A549 (cell line): ENCODE measurements at regions not wholly inside any gene's neighbourhood (a gene's known extent, or its start where the extent isn't known, plus 50 kb on each side); places are given as distances from the start of the nearest gene placed in this dataset.

Experiments used
- ATAC-seq, 2 experiments: fragments of 200-7000 bp in 1 of 2; fragments of >200 bp in 1 of 2; cut with Nextera tagmentation in 1 of 2; cut with Tn5 transposase in 1 of 2; 3 replicates each; pipeline versions ENCODE4 v1.8.0 to v1.9.1; 2018 to 2020; ENCODE audit warnings: mild to moderate bottlenecking in 1 of 2, moderate library complexity in 1 of 2
- CTCF ChIA-PET: fragments of 300-600 bp; sonication (Branson Sonifier 250); formaldehyde crosslinking; extraction: SDS; loops from one replicate; lab custom pipeline; 2021; ENCODE audit warnings: antibody characterized with exemption, inconsistent platforms; lab: Yijun Ruan, JAX
- POLR2A ChIA-PET: fragments of 350-600 bp; formaldehyde crosslinking; extraction: SDS; loops from one replicate; lab custom pipeline; 2021; ENCODE audit warnings: antibody characterized with exemption, inconsistent platforms; lab: Yijun Ruan, JAX
- DNase-seq, 2 experiments: peaks; one replicate each; pipeline versions ENCODE4 v3.0.0 to v3.0.0-alpha.2; 2011 to 2016; ENCODE audit warnings: low read depth in 1 of 2, low spot score in 1 of 2
- FAIRE-seq: peaks from 2 replicates; lab custom pipeline; 2011; peaks lifted over from hg19 to GRCh38; lab: Jason Lieb, UNC
- H3K27ac ChIP-seq, 2 experiments: fragments of >200 bp; sonication (Bioruptor Twin); formaldehyde crosslinking; 3 replicates each; pipeline ENCODE4 v1.5.1; 2016 to 2017
- H3K4me1 ChIP-seq: fragments of >200 bp; sonication (Bioruptor Twin); formaldehyde crosslinking; 3 replicates; pipeline ENCODE4 v1.6.1; 2016
- H3K4me2 ChIP-seq: fragments of >200 bp; sonication (Bioruptor Twin); formaldehyde crosslinking; 3 replicates; pipeline ENCODE4 v1.6.1; 2016
- H3K4me3 ChIP-seq: fragments of >200 bp; sonication (Bioruptor Twin); formaldehyde crosslinking; 3 replicates; pipeline ENCODE4 v1.5.1; 2016
- H3K9me3 ChIP-seq: fragments of >200 bp; sonication (Bioruptor Twin); formaldehyde crosslinking; 3 replicates; pipeline ENCODE4 v1.6.1; 2016
- CEBPB ChIP-seq, 2 experiments: fragments of >200 bp in 1 of 2; sonication (Bioruptor Twin) in 1 of 2; formaldehyde crosslinking in 1 of 2; IDR thresholded peaks; 2 replicates each; pipeline ENCODE4 v1.6.1; 2012 to 2016
- CHD4 ChIP-seq: fragments of 200-600 bp; sonication (generic); IDR thresholded peaks from 2 replicates; pipeline ENCODE4 v1.6.1; 2016; ENCODE audit warnings: antibody characterized with exemption, mild to moderate bottlenecking, borderline replicate concordance
- E2F6 ChIP-seq: IDR thresholded peaks from 2 replicates; pipeline ENCODE4 v1.6.1; 2012; ENCODE audit warnings: low read depth, borderline replicate concordance
- EHMT2 ChIP-seq: fragments of 200-600 bp; sonication (generic); IDR thresholded peaks from 2 replicates; pipeline ENCODE4 v1.6.1; 2016; ENCODE audit warnings: antibody characterized with exemption, low read depth, mild to moderate bottlenecking, moderate library complexity
- ELK1 ChIP-seq: fragments of 150-350 bp; IDR thresholded peaks from 2 replicates; pipeline ENCODE4 v1.6.1; 2014; ENCODE audit warnings: low read depth, mild to moderate bottlenecking, low read length
- ESRRA ChIP-seq: fragments of 150-350 bp; IDR thresholded peaks from 2 replicates; pipeline ENCODE4 v1.6.1; 2014; ENCODE audit warnings: mild to moderate bottlenecking, low read length, borderline replicate concordance
- FOSL2 ChIP-seq, 2 experiments: fragments of 450-650 bp in 1 of 2; fragments of >200 bp in 1 of 2; sonication (Bioruptor Twin) in 1 of 2; formaldehyde crosslinking; IDR thresholded peaks; 2 replicates each; pipeline versions ENCODE4 v1.5.0 to v1.6.1; 2016 to 2020; ENCODE audit warnings: mild to moderate bottlenecking in 1 of 2, moderate library complexity in 1 of 2
- GATA3 ChIP-seq: IDR thresholded peaks from 2 replicates; pipeline ENCODE4 v1.6.1; 2012; ENCODE audit warnings: borderline replicate concordance
- HOXA7 ChIP-seq: fragments of 250-450 bp; sonication (Bioruptor Pico); IDR thresholded peaks from 2 replicates; pipeline ENCODE4 v1.5.0; 2020; ENCODE audit warnings: mild to moderate bottlenecking, moderate library complexity
- HOXB5 ChIP-seq: fragments of 250-450 bp; sonication (Bioruptor Pico); IDR thresholded peaks from 2 replicates; pipeline ENCODE4 v1.5.0; 2020; ENCODE audit warnings: mild to moderate bottlenecking, moderate library complexity
- JUN ChIP-seq, 2 experiments: fragments of >200 bp; sonication (Bioruptor Twin); formaldehyde crosslinking; IDR thresholded peaks; 2 replicates in 1 of 2; 3 replicates in 1 of 2; pipeline ENCODE4 v1.6.1; 2016 to 2017
- KDM1A ChIP-seq: fragments of 200-600 bp; sonication (generic); IDR thresholded peaks from 2 replicates; pipeline ENCODE4 v1.6.1; 2016; ENCODE audit warnings: low read depth, mild to moderate bottlenecking
- KDM5A ChIP-seq: fragments of 200-600 bp; sonication (generic); IDR thresholded peaks from 2 replicates; pipeline ENCODE4 v1.6.1; 2016; ENCODE audit warnings: antibody characterized with exemption, mild to moderate bottlenecking
- NPAS2 ChIP-seq: fragments of 250-450 bp; sonication (Bioruptor Pico); IDR thresholded peaks from 2 replicates; pipeline ENCODE4 v1.8.0; 2022; ENCODE audit warnings: mild to moderate bottlenecking, moderate library complexity, borderline replicate concordance
- POLR2A ChIP-seq: IDR thresholded peaks from 2 replicates; pipeline ENCODE4 v1.6.1; 2012; ENCODE audit warnings: mild to moderate bottlenecking, low read length
- RAD21 ChIP-seq, 2 experiments: fragments of >200 bp in 1 of 2; sonication (Bioruptor Twin) in 1 of 2; formaldehyde crosslinking in 1 of 2; IDR thresholded peaks in 1 of 2; conservative IDR thresholded peaks in 1 of 2; 2 replicates in 1 of 2; 3 replicates in 1 of 2; pipeline ENCODE4 v1.6.1; 2012 to 2018; ENCODE audit warnings: inconsistent platforms in 1 of 2
- RARB ChIP-seq: fragments of 250-450 bp; sonication (Bioruptor Pico); IDR thresholded peaks from 2 replicates; pipeline ENCODE4 v1.8.0; 2021; ENCODE audit warnings: mild to moderate bottlenecking, moderate library complexity
- RCOR1 ChIP-seq: fragments of 150-350 bp; IDR thresholded peaks from 2 replicates; pipeline ENCODE4 v1.6.1; 2014; ENCODE audit warnings: antibody characterized with exemption, low read length, low read depth
- RFX5 ChIP-seq: fragments of 450-650 bp; IDR thresholded peaks from 2 replicates; pipeline ENCODE4 v1.7.1; 2014; ENCODE audit warnings: antibody characterized with exemption, mild to moderate bottlenecking, moderate library complexity
- SMC3 ChIP-seq: fragments of >200 bp; sonication (Bioruptor Twin); formaldehyde crosslinking; IDR thresholded peaks from 3 replicates; pipeline ENCODE4 v1.6.1; 2018; ENCODE audit warnings: inconsistent platforms
- WGBS: methylation state at CpG from one replicate; pipeline ENCODE4 v1.1.6; 2017; ENCODE audit errors: missing lambda C conversion rate; 5-methylcytosine and 5-hydroxymethylcytosine counted together
- TF ChIP-seq, protein P1 (sequence below): IDR thresholded peaks from 2 replicates; pipeline ENCODE4 v1.6.1; 2012

DNA sequence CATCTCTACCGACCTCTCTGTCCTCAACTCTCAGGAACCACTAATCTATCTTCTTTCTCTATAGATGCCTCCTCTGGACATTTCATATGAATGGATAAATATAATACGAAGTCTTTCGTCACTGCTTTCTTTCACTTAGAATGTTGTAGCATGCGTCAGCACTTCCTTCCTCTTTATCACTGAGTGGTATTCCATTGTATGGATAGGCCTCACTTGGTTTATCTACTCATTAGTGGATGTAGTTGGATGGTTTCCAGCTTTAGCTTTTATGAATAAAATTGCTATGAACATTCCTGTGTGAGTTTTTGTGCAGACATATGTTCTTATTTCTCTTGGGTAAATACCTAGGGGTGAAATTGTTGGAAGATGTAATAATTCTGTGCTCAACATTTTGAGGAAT, 528.2 kb upstream of the FAT1 start:
- FAIRE-seq (no peak), ATAC-seq (no peak), DNase-seq (no peak)
- H3K27ac ChIP-seq = no peak overlapping the region
- H3K4me1 ChIP-seq = no peaks in the 10 kb centered on the region
- TF ChIP-seq E2F6 (no peak), POLR2A (no peak), ESRRA (no peak)
- ChIA-PET POLR2A (no interaction called here), CTCF (no interaction called here)
- no peaks in the 10 kb centered on the region for H3K9me3 ChIP-seq
- no peak overlapping the region for H3K4me3 ChIP-seq
- H3K4me2 ChIP-seq = no peak overlapping the region
- 72% methylated on average over 4 of the region's 4 CpGs for WGBS

DNA sequence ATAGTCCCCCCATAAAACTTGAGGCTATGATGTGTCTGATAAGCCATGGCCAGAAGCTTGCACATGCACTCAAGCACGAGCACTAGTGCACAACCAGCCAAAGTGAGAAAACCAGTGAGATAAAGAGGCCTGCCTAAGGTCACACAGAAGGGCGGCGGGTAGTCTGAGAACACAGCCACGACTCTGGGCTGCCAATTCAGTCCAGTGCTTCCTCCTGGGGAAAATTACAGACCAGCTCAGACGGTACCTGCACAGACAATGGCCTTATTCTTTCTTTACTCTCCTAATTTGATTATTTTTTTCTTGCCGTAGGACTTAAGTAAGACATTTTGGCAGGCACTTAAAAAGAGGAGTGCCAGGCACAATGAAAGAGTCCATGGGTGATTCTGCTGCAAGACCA, 533.2 kb upstream of the FAT1 start:
- ChIA-PET CTCF (no interaction called here), POLR2A (no interaction called here)
- no peak overlapping the region for H3K4me3 ChIP-seq
- no peak for FAIRE-seq
- no peaks in the 10 kb centered on the region for H3K9me3 ChIP-seq
- no peak overlapping the region for H3K4me2 ChIP-seq
- TF ChIP-seq CHD4 = no peak
- TF ChIP-seq RARB (CRISPR knock-in tag) = no peak
- TF ChIP-seq, protein P1, sequence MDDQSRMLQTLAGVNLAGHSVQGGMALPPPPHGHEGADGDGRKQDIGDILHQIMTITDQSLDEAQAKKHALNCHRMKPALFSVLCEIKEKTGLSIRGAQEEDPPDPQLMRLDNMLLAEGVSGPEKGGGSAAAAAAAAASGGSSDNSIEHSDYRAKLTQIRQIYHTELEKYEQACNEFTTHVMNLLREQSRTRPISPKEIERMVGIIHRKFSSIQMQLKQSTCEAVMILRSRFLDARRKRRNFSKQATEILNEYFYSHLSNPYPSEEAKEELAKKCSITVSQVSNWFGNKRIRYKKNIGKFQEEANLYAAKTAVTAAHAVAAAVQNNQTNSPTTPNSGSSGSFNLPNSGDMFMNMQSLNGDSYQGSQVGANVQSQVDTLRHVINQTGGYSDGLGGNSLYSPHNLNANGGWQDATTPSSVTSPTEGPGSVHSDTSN = no peak
- no peak for TF ChIP-seq CEBPB (IDR thresholded peaks at IDR 0.05)
- no peak for TF ChIP-seq GATA3
- no peak for TF ChIP-seq RCOR1
- TF ChIP-seq JUN (IDR thresholded peaks at IDR 0.05) = no peak
- no peak for TF ChIP-seq FOSL2 (IDR thresholded peaks at IDR 0.05)
- TF ChIP-seq FOSL2 (CRISPR knock-in tag; IDR thresholded peaks at IDR 0.05) = no peak
- TF ChIP-seq EHMT2 = no peak
- no peak for TF ChIP-seq POLR2A
- no peak for TF ChIP-seq RFX5
- H3K27ac ChIP-seq = no peak overlapping the region
- no peak for ATAC-seq
- H3K4me1 ChIP-seq = no peaks in the 10 kb centered on the region
- no peak for DNase-seq
- 57% methylated on average over 6 of the region's 6 CpGs for WGBS

GRCh38 chr4:187258651-187259401, 535.2 kb upstream of the FAT1 start:
- FAIRE-seq (no peak), ATAC-seq (no peak), DNase-seq (no peak)
- 76% methylated on average over 7 of the region's 7 CpGs for WGBS
- no peak overlapping the region for H3K4me2 ChIP-seq
- no peaks in the 10 kb centered on the region for H3K9me3 ChIP-seq
- TF ChIP-seq RFX5 (no peak), SMC3 (no peak), RCOR1 (no peak), JUN (IDR thresholded peaks at IDR 0.05) (no peak), ELK1 (no peak), HOXA7 (CRISPR knock-in tag) (no peak), RAD21 (conservative IDR thresholded peaks at IDR 0.05 in 1 of 2, IDR thresholded peaks at IDR 0.05 in 1 of 2) (no peak), HOXB5 (CRISPR knock-in tag) (no peak), KDM1A (no peak), POLR2A (no peak), E2F6 (no peak), NPAS2 (CRISPR knock-in tag) (no peak), KDM5A (no peak), EHMT2 (no peak), ESRRA (no peak)
- no peak overlapping the region for H3K4me3 ChIP-seq
- ChIA-PET POLR2A (no interaction called here), CTCF (no interaction called here)
- no peak overlapping the region for H3K27ac ChIP-seq
- H3K4me1 ChIP-seq = no peaks in the 10 kb centered on the region
